Hepatic stellate cell (primary cell): ENCODE measurements at regions not wholly inside any gene's neighbourhood (a gene's known extent, or its start where the extent isn't known, plus 50 kb on each side); places are given as distances from the start of the nearest gene placed in this dataset.
"Not testable (repeated sequence)": the region's sequence is repeated elsewhere in the genome, so short reads cannot be mapped to it uniquely, and the experiment has no call there.

Experiments used
- DNase-seq: peaks from one replicate; pipeline ENCODE4 v3.0.0; 2011; ENCODE audit warnings: low spot score

GRCh38 chr7:20083781-20084180, 133.4 kb downstream of the MACC1 start:
- DNase-seq: no peak

GRCh38 chr7:20079080-20079479, 138.1 kb downstream of the MACC1 start:
- no peak for DNase-seq

GRCh38 chr7:20076835-20077234, 140.3 kb downstream of the MACC1 start:
- DNase-seq: no peak

- DNase-seq: no peak
Measured at GRCh38 chr7:20075992-20076820, 141.0 kb downstream of the MACC1 start.

GRCh38 chr7:20075440-20075839, 141.7 kb downstream of the MACC1 start:
- no peak for DNase-seq

GRCh38 chr7:20068004-20068403, 149.2 kb downstream of the MACC1 start:
- not testable (repeated sequence) for DNase-seq

GRCh38 chr7:20064974-20065862, 152.0 kb downstream of the MACC1 start:
- DNase-seq: peak; percentile 21

GRCh38 chr7:20064181-20064970, 152.8 kb downstream of the MACC1 start:
- peak; percentile 33 for DNase-seq

- DNase-seq: no peak
Measured at GRCh38 chr7:20063644-20064043, 153.5 kb downstream of the MACC1 start.

GRCh38 chr7:20062932-20063331, 154.3 kb downstream of the MACC1 start:
- no peak for DNase-seq

- DNase-seq: no peak
Measured at GRCh38 chr7:20053334-20054104, 163.7 kb downstream of the MACC1 start.

- no peak for DNase-seq
Measured at GRCh38 chr7:20050241-20050966, 166.8 kb downstream of the MACC1 start.

GRCh38 chr7:20038676-20039075, 178.5 kb downstream of the MACC1 start:
- DNase-seq: no peak

GRCh38 chr7:20035279-20035875, 181.8 kb downstream of the MACC1 start:
- no peak for DNase-seq

GRCh38 chr7:20033621-20034400, 183.4 kb downstream of the MACC1 start:
- DNase-seq: peak; percentile 15

GRCh38 chr7:20032741-20033140, 184.4 kb downstream of the MACC1 start:
- DNase-seq: no peak

GRCh38 chr7:20030915-20031362, 186.2 kb downstream of the MACC1 start:
- no peak for DNase-seq

GRCh38 chr7:20030417-20030816, 186.8 kb downstream of the MACC1 start:
- DNase-seq: no peak

GRCh38 chr7:20026762-20027161, 190.4 kb downstream of the MACC1 start:
- no peak for DNase-seq
